Mesodermal cell (in vitro differentiated cells): ENCODE measurements at regions not wholly inside any gene's neighbourhood (a gene's known extent, or its start where the extent isn't known, plus 50 kb on each side); places are given as distances from the start of the nearest gene placed in this dataset.
A peak's percentile ranks its signal among the peaks of the same experiment; 100 is the strongest.

Source experiments
- H3K27ac ChIP-seq: 2 replicates; pipeline ENCODE4 v1.7.0; 2013; ENCODE audit warnings: mild to moderate bottlenecking, low read depth, low read length, moderate library complexity; ENCODE audit not compliant: severe bottlenecking
- H3K36me3 ChIP-seq: 2 replicates; pipeline ENCODE4 v1.7.1; 2013; ENCODE audit warnings: mild to moderate bottlenecking, low read length, moderate library complexity; ENCODE audit not compliant: control insufficient read depth, insufficient read depth
- H3K4me1 ChIP-seq: one replicate; pipeline ENCODE4 v1.7.1; 2013; ENCODE audit warnings: mild to moderate bottlenecking, low read length; ENCODE audit not compliant: insufficient read depth, control insufficient read depth, poor library complexity, severe bottlenecking
- H3K4me3 ChIP-seq: 2 replicates; pipeline ENCODE4 v1.7.0; 2013; ENCODE audit warnings: low read length, control low read depth, mild to moderate bottlenecking; ENCODE audit not compliant: insufficient read depth, poor library complexity, severe bottlenecking; ENCODE audit errors: extremely low read depth
- H3K9me3 ChIP-seq: 2 replicates; pipeline ENCODE4 v1.7.1; 2013; ENCODE audit warnings: mild to moderate bottlenecking, low read length, moderate library complexity; ENCODE audit not compliant: control insufficient read depth
- WGBS, 2 experiments: methylation state at CpG; one replicate each; pipeline ENCODE4 v1.1.5; 2013; ENCODE audit warnings: missing lambda C conversion rate in 2 of 2; ENCODE audit not compliant: insufficient coverage in 2 of 2; 5-methylcytosine and 5-hydroxymethylcytosine counted together

GRCh38 chr9:105964156-105964555, 269.8 kb downstream of the TMEM38B start:
- H3K9me3 ChIP-seq: no peaks in the 10 kb centered on the region
- no peak overlapping the region for H3K27ac ChIP-seq
- no peak overlapping the region for H3K4me3 ChIP-seq
- H3K4me1 ChIP-seq: peaks cover 4% of the 10 kb centered on the region
- no peaks in the 10 kb centered on the region for H3K36me3 ChIP-seq

- no CpG with 5 or more reads among the region's 1 CpG for WGBS, 2 experiments
- H3K36me3 ChIP-seq: no peaks in the 10 kb centered on the region
- no peak overlapping the region for H3K4me3 ChIP-seq
- no peaks in the 10 kb centered on the region for H3K9me3 ChIP-seq
- H3K4me1 ChIP-seq: peaks cover 14% of the 10 kb centered on the region
- H3K27ac ChIP-seq: no peak overlapping the region
Observed at GRCh38 chr9:105966834-105967233, 272.5 kb downstream of the TMEM38B start.

GRCh38 chr9:105967248-105967647, 272.9 kb downstream of the TMEM38B start:
- Histone ChIP-seq H3K27ac (no peak overlapping the region), H3K36me3 (no peaks in the 10 kb centered on the region), H3K4me1 (peaks cover 14% of the 10 kb centered on the region), H3K9me3 (no peaks in the 10 kb centered on the region), H3K4me3 (no peak overlapping the region)
- whole genome bisulfite sequencing, 2 experiments: 83% methylated on average over 1 of the region's 1 CpG; no CpG with 5 or more reads in 1 of the 2 experiments

GRCh38 chr9:105967797-105968196, 273.5 kb downstream of the TMEM38B start:
- Histone ChIP-seq H3K9me3 (no peaks in the 10 kb centered on the region), H3K4me3 (no peak overlapping the region), H3K27ac (no peak overlapping the region), H3K36me3 (no peaks in the 10 kb centered on the region), H3K4me1 (peaks cover 17% of the 10 kb centered on the region)
- WGBS, 2 experiments: 93 to 100% methylated on average over 2 of the region's 2 CpGs

GRCh38 chr9:105968811-105969466, 274.6 kb downstream of the TMEM38B start:
- Histone ChIP-seq H3K27ac (no peak overlapping the region), H3K9me3 (no peaks in the 10 kb centered on the region), H3K4me3 (no peak overlapping the region), H3K36me3 (no peaks in the 10 kb centered on the region), H3K4me1 (peaks cover 29% of the 10 kb centered on the region)
- 60 to 81% methylated on average over 1 to 3 of the region's 4 CpGs for WGBS, 2 experiments

- WGBS, 2 experiments: no CpG with 5 or more reads among the region's 1 CpG
- Histone ChIP-seq H3K36me3 (no peaks in the 10 kb centered on the region), H3K4me3 (no peak overlapping the region), H3K4me1 (peaks cover 35% of the 10 kb centered on the region), H3K27ac (peak overlapping the region; percentile 47), H3K9me3 (no peaks in the 10 kb centered on the region)
Observed at GRCh38 chr9:105969636-105970035, 275.3 kb downstream of the TMEM38B start.

- WGBS, 2 experiments: 83% methylated on average over 1 of the region's 2 CpGs; no CpG with 5 or more reads in 1 of the 2 experiments
- H3K27ac ChIP-seq: no peak overlapping the region
- H3K9me3 ChIP-seq: no peaks in the 10 kb centered on the region
- no peaks in the 10 kb centered on the region for H3K36me3 ChIP-seq
- peaks cover 55% of the 10 kb centered on the region for H3K4me1 ChIP-seq
- H3K4me3 ChIP-seq: no peak overlapping the region
Observed at GRCh38 chr9:105971986-105972385, 277.6 kb downstream of the TMEM38B start.

GRCh38 chr9:105972466-105973204, 278.3 kb downstream of the TMEM38B start:
- H3K4me3 ChIP-seq: no peak overlapping the region
- peaks cover 62% of the 10 kb centered on the region for H3K4me1 ChIP-seq
- 87 to 92% methylated on average over 2 to 5 of the region's 6 CpGs for WGBS, 2 experiments
- H3K27ac ChIP-seq: no peak overlapping the region
- H3K9me3 ChIP-seq: no peaks in the 10 kb centered on the region
- H3K36me3 ChIP-seq: no peaks in the 10 kb centered on the region

GRCh38 chr9:105973951-105974351, 279.6 kb downstream of the TMEM38B start:
- Histone ChIP-seq H3K4me1 (peaks cover 71% of the 10 kb centered on the region), H3K36me3 (no peaks in the 10 kb centered on the region), H3K9me3 (no peaks in the 10 kb centered on the region), H3K4me3 (no peak overlapping the region), H3K27ac (peak overlapping the region; percentile 87)
- WGBS, 2 experiments: no CpG with 5 or more reads among the region's 3 CpGs

- peak overlapping the region; percentile 87 for H3K27ac ChIP-seq
- H3K9me3 ChIP-seq: no peaks in the 10 kb centered on the region
- 57 to 68% methylated on average over 7 to 9 of the region's 14 CpGs for WGBS, 2 experiments
- H3K36me3 ChIP-seq: no peaks in the 10 kb centered on the region
- no peak overlapping the region for H3K4me3 ChIP-seq
- peaks cover 68% of the 10 kb centered on the region for H3K4me1 ChIP-seq
Observed at GRCh38 chr9:105975886-105976645, 281.7 kb downstream of the TMEM38B start.
